H1 (cell line): ENCODE measurements at regions not wholly inside any gene's neighbourhood (a gene's known extent, or its start where the extent isn't known, plus 50 kb on each side); places are given as distances from the start of the nearest gene placed in this dataset.

Source experiments
- CTCF ChIA-PET: fragments of 300-600 bp; sonication (Branson Sonifier 250); formaldehyde crosslinking; loops from one replicate; lab custom pipeline; 2021; ENCODE audit not compliant: partially characterized antibody; lab: Charles Lee
- POLR2A ChIA-PET: fragments of 300-600 bp; sonication (Branson Sonifier 250); formaldehyde crosslinking; loops from one replicate; lab custom pipeline; 2021; ENCODE audit warnings: inconsistent platforms; ENCODE audit not compliant: partially characterized antibody; lab: Charles Lee
- DNase-seq, 2 experiments: peaks; one replicate each; pipeline versions ENCODE4 v3.0.0 to v3.0.0-alpha.2; 2010 to 2022; ENCODE audit warnings: low spot score in 2 of 2, low read depth in 1 of 2, mixed read lengths in 1 of 2
- FAIRE-seq: peaks from 2 replicates; lab custom pipeline; 2011; peaks lifted over from hg19 to GRCh38; lab: Jason Lieb, UNC
- H2AFZ ChIP-seq: 2 replicates; pipeline ENCODE4 v1.8.1; 2012; ENCODE audit warnings: low read length, inconsistent platforms
- H2AK5ac ChIP-seq: 2 replicates; pipeline ENCODE4 v1.6.1; 2013; ENCODE audit warnings: low read depth, low read length
- H2BK120ac ChIP-seq: replicated peaks from 2 replicates; pipeline ENCODE3; 2013; ENCODE audit warnings: low read depth, low read length, inconsistent platforms
- H2BK12ac ChIP-seq: 2 replicates; pipeline ENCODE4 v1.6.1; 2013; ENCODE audit warnings: low read depth, low read length
- H2BK15ac ChIP-seq: 2 replicates; pipeline ENCODE4 v1.6.1; 2013; ENCODE audit warnings: low read length
- H2BK20ac ChIP-seq: 2 replicates; pipeline ENCODE4 v1.6.1; 2013; ENCODE audit warnings: low read length
- H2BK5ac ChIP-seq: 2 replicates; pipeline ENCODE4 v1.6.1; 2013; ENCODE audit warnings: low read depth, low read length
- H3K14ac ChIP-seq: 2 replicates; pipeline ENCODE4 v1.6.1; 2013; ENCODE audit warnings: inconsistent platforms; ENCODE audit not compliant: insufficient read length
- H3K18ac ChIP-seq: 2 replicates; pipeline ENCODE4 v1.6.1; 2013; ENCODE audit warnings: low read length; ENCODE audit errors: extremely low read depth
- H3K23ac ChIP-seq: 2 replicates; pipeline ENCODE4 v1.6.1; 2013; ENCODE audit warnings: inconsistent platforms; ENCODE audit not compliant: insufficient read length
- H3K23me2 ChIP-seq: 2 replicates; pipeline ENCODE4 v1.6.1; 2013; ENCODE audit warnings: low read depth, low read length
- H3K27ac ChIP-seq: 2 replicates; pipeline ENCODE4 v1.6.1; 2011; ENCODE audit warnings: low read depth, low read length, inconsistent platforms
- H3K27me3 ChIP-seq, 4 experiments: replicated peaks in 1 of 4; 1 replicate in 1 of 4; 2 replicates in 3 of 4; pipeline versions ENCODE4 v1.6.1 to v1.8.1; 2011 to 2013; ENCODE audit warnings: low read length in 3 of 4, mild to moderate bottlenecking in 3 of 4, inconsistent platforms in 2 of 4, mixed read lengths in 2 of 4, moderate library complexity in 1 of 4; ENCODE audit not compliant: control insufficient read depth in 3 of 4, insufficient read depth in 3 of 4; ENCODE audit errors: extremely low read depth in 1 of 4
- H3K36me3 ChIP-seq, 4 experiments: 2 replicates each; pipeline versions ENCODE4 v1.6.1 to v1.8.1; 2011 to 2013; ENCODE audit warnings: mild to moderate bottlenecking in 4 of 4, low read length in 3 of 4, moderate library complexity in 2 of 4, control low read depth in 1 of 4, inconsistent platforms in 1 of 4; ENCODE audit not compliant: insufficient read depth in 4 of 4, control insufficient read depth in 2 of 4
- H3K4ac ChIP-seq: replicated peaks from 2 replicates; pipeline ENCODE3; 2013; ENCODE audit warnings: low read length, low read depth, mixed read lengths, inconsistent platforms; ENCODE audit not compliant: insufficient read length
- H3K4me1 ChIP-seq, 4 experiments: replicated peaks in 1 of 4; 1 replicate in 1 of 4; 2 replicates in 3 of 4; pipeline versions ENCODE4 v1.6.1 to v1.8.1; 2011 to 2013; ENCODE audit warnings: low read length in 3 of 4, inconsistent platforms in 2 of 4, mixed read lengths in 1 of 4; ENCODE audit not compliant: insufficient read depth in 4 of 4, control insufficient read depth in 3 of 4
- H3K4me2 ChIP-seq, 2 experiments: 2 replicates each; pipeline versions ENCODE4 v1.6.1 to v1.8.1; 2011 to 2013; ENCODE audit warnings: low read depth in 2 of 2, low read length in 2 of 2, control low read depth in 1 of 2, inconsistent platforms in 1 of 2, mild to moderate bottlenecking in 1 of 2; ENCODE audit not compliant: insufficient read depth in 1 of 2
- H3K4me3 ChIP-seq, 4 experiments: fragments of 200-600, 300-600 bp in 1 of 4; sonication (generic), shearing (Covaris generic), sonication (Bioruptor Twin) in 1 of 4; 2 replicates each; pipeline versions ENCODE4 v1.5.1 to v1.8.1; 2011 to 2016; ENCODE audit warnings: low read length in 4 of 4, low read depth in 3 of 4, control low read depth in 2 of 4, inconsistent platforms in 2 of 4, mild to moderate bottlenecking in 2 of 4, mixed read lengths in 1 of 4, moderate library complexity in 1 of 4; ENCODE audit not compliant: insufficient read depth in 2 of 4; ENCODE audit errors: extremely low read depth in 1 of 4
- H3K56ac ChIP-seq: replicated peaks from 2 replicates; pipeline ENCODE3; 2013; ENCODE audit warnings: low read depth, mild to moderate bottlenecking, mixed read lengths, low read length, inconsistent platforms; ENCODE audit not compliant: insufficient read length
- H3K79me1 ChIP-seq: 2 replicates; pipeline ENCODE4 v1.6.1; 2013; ENCODE audit warnings: low read depth, low read length, control low read depth
- H3K79me2 ChIP-seq, 2 experiments: 2 replicates each; pipeline versions ENCODE4 v1.6.1 to v1.8.1; 2012 to 2013; ENCODE audit warnings: low read length in 2 of 2, mild to moderate bottlenecking in 2 of 2, inconsistent platforms in 1 of 2; ENCODE audit not compliant: insufficient read depth in 2 of 2, control insufficient read depth in 1 of 2
- H3K9ac ChIP-seq, 4 experiments: replicated peaks in 1 of 4; 1 replicate in 1 of 4; 2 replicates in 3 of 4; pipeline versions ENCODE4 v1.6.1 to v1.8.1; 2011 to 2013; ENCODE audit warnings: low read depth in 3 of 4, low read length in 3 of 4, control low read depth in 2 of 4, mild to moderate bottlenecking in 2 of 4, moderate library complexity in 2 of 4, inconsistent platforms in 1 of 4; ENCODE audit errors: extremely low read depth in 1 of 4
- H3K9me3 ChIP-seq, 2 experiments: 2 replicates each; pipeline versions ENCODE4 v1.6.1 to v1.8.1; 2012 to 2013; ENCODE audit warnings: mild to moderate bottlenecking in 2 of 2, moderate library complexity in 2 of 2, control low read depth in 1 of 2, inconsistent platforms in 1 of 2, low read depth in 1 of 2, low read length in 1 of 2, mixed read lengths in 1 of 2; ENCODE audit not compliant: insufficient read depth in 2 of 2
- H4K20me1 ChIP-seq, 2 experiments: replicated peaks in 1 of 2; 2 replicates each; pipeline versions ENCODE3 to v1.8.1; 2011 to 2013; ENCODE audit warnings: inconsistent platforms in 2 of 2, low read length in 2 of 2, mild to moderate bottlenecking in 1 of 2; ENCODE audit not compliant: insufficient read depth in 2 of 2, control insufficient read depth in 1 of 2
- H4K5ac ChIP-seq: 2 replicates; pipeline ENCODE4 v1.6.1; 2013; ENCODE audit warnings: low read length, low read depth, mixed read lengths, inconsistent platforms; ENCODE audit not compliant: insufficient read length
- H4K8ac ChIP-seq: 2 replicates; pipeline ENCODE4 v1.8.0; 2013; ENCODE audit warnings: mild to moderate bottlenecking, moderate library complexity, low read length, inconsistent platforms; ENCODE audit not compliant: insufficient read depth; ENCODE audit errors: extremely low read depth
- H4K91ac ChIP-seq: replicated peaks from 2 replicates; pipeline ENCODE3; 2013; ENCODE audit warnings: low read length, mixed read lengths, inconsistent platforms; ENCODE audit not compliant: insufficient read length
- EZH2 ChIP-seq: fragments of 200-600 bp; sonication (generic); IDR thresholded peaks from 2 replicates; pipeline ENCODE4 v1.7.1; 2012; ENCODE audit warnings: low read depth, mild to moderate bottlenecking, moderate library complexity, low read length, inconsistent platforms; ENCODE audit not compliant: severe bottlenecking
- HDAC2 ChIP-seq, 2 experiments: fragments of 300-600 bp in 1 of 2; sonication (generic) in 1 of 2; IDR thresholded peaks; 2 replicates each; pipeline ENCODE4 v1.6.1; 2011 to 2012; ENCODE audit warnings: low read depth in 2 of 2, low read length in 2 of 2, mild to moderate bottlenecking in 2 of 2, moderate library complexity in 2 of 2, borderline replicate concordance in 1 of 2, inconsistent platforms in 1 of 2
- RXRA ChIP-seq: IDR thresholded peaks from 2 replicates; pipeline ENCODE4 v1.6.1; 2011; ENCODE audit warnings: low read depth, mild to moderate bottlenecking, low read length, moderate library complexity; ENCODE audit not compliant: insufficient read depth
- WGBS, 2 experiments: shearing (Covaris generic) in 1 of 2; methylation state at CpG; one replicate each; pipeline versions ENCODE4 v1.1.6 to v1.1.7; 2013 to 2015; ENCODE audit warnings: low lambda C conversion rate in 2 of 2, mixed read lengths in 2 of 2, inconsistent platforms in 1 of 2, low coverage in 1 of 2, missing lambda C conversion rate in 1 of 2; ENCODE audit not compliant: insufficient replicate concordance in 2 of 2, insufficient coverage in 1 of 2, insufficient read length in 1 of 2; ENCODE audit errors: extremely low coverage in 1 of 2, missing lambda C conversion rate in 1 of 2; 5-methylcytosine and 5-hydroxymethylcytosine counted together

DNA sequence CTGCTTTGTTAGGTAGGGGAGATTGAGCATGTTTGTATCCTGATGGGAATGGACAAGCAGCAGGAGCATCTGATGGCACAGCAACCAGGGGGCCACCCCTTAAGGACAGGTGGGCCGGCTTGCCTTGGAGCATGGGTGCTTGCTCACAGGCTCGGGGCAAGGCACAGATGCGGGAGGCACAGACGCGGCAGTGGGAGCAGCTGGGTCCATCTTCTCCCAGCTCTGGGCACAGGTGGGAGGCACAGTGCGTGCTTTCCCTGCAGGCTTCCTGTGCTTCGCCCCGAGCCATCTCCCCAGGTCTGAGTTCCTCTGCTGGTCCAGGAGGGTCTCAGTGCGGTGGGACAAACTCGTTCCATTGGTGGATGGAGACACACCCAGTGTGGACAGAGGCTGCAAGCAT is 73.6 kb upstream of the BHLHE23 start:
- POLR2A ChIA-PET: interaction anchor here (0.9 to 1.5 kb wide), 2 partner anchors 9 to 25 kb away, joined by 4 to 5 read pairs; no protein-coding TSS in a partner anchor
- H3K79me2 ChIP-seq: no peaks in the 10 kb centered on the region
- no peak for DNase-seq
- TF ChIP-seq EZH2: no peak
- no peak for TF ChIP-seq RXRA
- no peak for TF ChIP-seq HDAC2 (IDR thresholded peaks at IDR 0.05; ENCODE audit: borderline replicate concordance in 1 of 2, low read depth in 2 of 2, low read length in 2 of 2)
- no peak overlapping the region for H2BK120ac ChIP-seq
- peaks cover 0 to 2% (median 0%) of the 10 kb centered on the region in 4 experiments; a peak in 3 of 7 replicates for H3K27me3 ChIP-seq
- H2AFZ ChIP-seq: no peak overlapping the region
- H3K23ac ChIP-seq: no peak overlapping the region
- WGBS, 2 experiments: 88% methylated on average over 10 of the region's 10 CpGs; no CpG with 5 or more reads in 1 of the 2 experiments
- H3K4me1 ChIP-seq: no peaks in the 10 kb centered on the region; a peak in 1 of 7 replicates
- H4K20me1 ChIP-seq: peaks cover 0 to 5% of the 10 kb centered on the region in 2 experiments
- CTCF ChIA-PET: interaction anchor here (0.7 to 3.5 kb wide), 4 partner anchors 24 to 142 kb away, joined by 3 to 8 read pairs (median 4); no protein-coding TSS in a partner anchor
- H2BK12ac ChIP-seq: no peak overlapping the region
- H3K4me3 ChIP-seq: no peak overlapping the region
- no peak overlapping the region for H3K14ac ChIP-seq
- no peaks in the 10 kb centered on the region for H3K9me3 ChIP-seq
- H2BK15ac ChIP-seq: no peak overlapping the region
- no peak overlapping the region for H4K8ac ChIP-seq
- no peaks in the 10 kb centered on the region for H3K79me1 ChIP-seq
- no peak overlapping the region for H3K56ac ChIP-seq
- H3K36me3 ChIP-seq: no peaks in the 10 kb centered on the region
- no peak overlapping the region for H3K4ac ChIP-seq
- H2BK5ac ChIP-seq: no peak overlapping the region
- H3K4me2 ChIP-seq: no peak overlapping the region
- H4K91ac ChIP-seq: no peak overlapping the region
- H3K18ac ChIP-seq: no peak overlapping the region
- no peak for FAIRE-seq
- no peak overlapping the region for H2BK20ac ChIP-seq
- H4K5ac ChIP-seq: no peak overlapping the region
- H2AK5ac ChIP-seq: no peak overlapping the region
- H3K27ac ChIP-seq: no peak overlapping the region
- H3K23me2 ChIP-seq: no peaks in the 10 kb centered on the region
- no peak overlapping the region for H3K9ac ChIP-seq
